Activated naive CD4-positive, alpha-beta T cell treated with anti-CD3 and anti-CD28 coated beads, Interleukin-2, amount 50 U/mL, for 16 hours (primary cell): ENCODE measurements at regions not wholly inside any gene's neighbourhood (a gene's known extent, or its start where the extent isn't known, plus 50 kb on each side); places are given as distances from the start of the nearest gene placed in this dataset.
"Not testable (repeated sequence)": the region's sequence is repeated elsewhere in the genome, so short reads cannot be mapped to it uniquely, and the experiment has no call there.

Source experiments
- DNase-seq: peaks from one replicate; pipeline ENCODE4 v3.0.0-alpha.2; 2020

GRCh38 chr9:17846948-17847655 is 268.2 kb downstream of the SH3GL2 start:
- DNase-seq: no peak

GRCh38 chr9:17847908-17848307 is 269.0 kb downstream of the SH3GL2 start:
- DNase-seq: no peak

- DNase-seq: no peak
These were observed 273.2 kb downstream of the SH3GL2 start for GRCh38 chr9:17852108-17852507.

GRCh38 chr9:17854487-17854886 is 275.6 kb downstream of the SH3GL2 start:
- DNase-seq: no peak

- no peak for DNase-seq
These were observed 278.1 kb downstream of the SH3GL2 start for GRCh38 chr9:17856995-17857394.

GRCh38 chr9:17859228-17859627 is 280.4 kb downstream of the SH3GL2 start:
- no peak for DNase-seq

GRCh38 chr9:17859987-17860386 is 281.1 kb downstream of the SH3GL2 start:
- no peak for DNase-seq

- DNase-seq: no peak
These were observed 283.2 kb downstream of the SH3GL2 start for GRCh38 chr9:17862101-17862500.

GRCh38 chr9:17862629-17863028 is 283.8 kb downstream of the SH3GL2 start:
- DNase-seq: no peak

- no peak for DNase-seq
These were observed 284.5 kb downstream of the SH3GL2 start for GRCh38 chr9:17863213-17863883.

- DNase-seq: no peak
These were observed 285.1 kb downstream of the SH3GL2 start for GRCh38 chr9:17863924-17864323.

- DNase-seq: no peak
These were observed 286.1 kb downstream of the SH3GL2 start for GRCh38 chr9:17864951-17865350.

- no peak for DNase-seq
These were observed 287.0 kb downstream of the SH3GL2 start for GRCh38 chr9:17865881-17866280.

- no peak for DNase-seq
These were observed 291.9 kb downstream of the SH3GL2 start for GRCh38 chr9:17870722-17871121.

- DNase-seq: no peak
These were observed 292.5 kb downstream of the SH3GL2 start for GRCh38 chr9:17871213-17871890.

GRCh38 chr9:17875886-17876285 is 297.0 kb downstream of the SH3GL2 start:
- DNase-seq: no peak

GRCh38 chr9:17876687-17877086 is 297.8 kb downstream of the SH3GL2 start:
- DNase-seq: no peak

GRCh38 chr9:17878810-17879370 is 300.0 kb downstream of the SH3GL2 start:
- DNase-seq: no peak

GRCh38 chr9:17881371-17881770 is 302.5 kb downstream of the SH3GL2 start:
- no peak for DNase-seq

- DNase-seq: no peak
These were observed 304.1 kb downstream of the SH3GL2 start for GRCh38 chr9:17882688-17883594.

- no peak for DNase-seq
These were observed 309.2 kb downstream of the SH3GL2 start for GRCh38 chr9:17888066-17888465.

GRCh38 chr9:17888964-17889363 is 310.1 kb downstream of the SH3GL2 start:
- DNase-seq: not testable (repeated sequence)
